Spleen (tissue), 11 donors: ENCODE measurements at regions not wholly inside any gene's neighbourhood (a gene's known extent, or its start where the extent isn't known, plus 50 kb on each side); places are given as distances from the start of the nearest gene placed in this dataset.

ENCODE experiments used
- DNase-seq: peaks from one replicate; pipeline ENCODE4 v3.0.0-alpha.2; 2020
- H3K27ac ChIP-seq, 8 donors: fragments of 200-600 bp; sonication (generic) in 7 of 8; 1 replicate in 4 of 8; 2 replicates in 4 of 8; pipeline versions ENCODE4 v1.5.0 to v1.8.0; 2016 to 2021; ENCODE audit warnings: inconsistent platforms in 4 of 8, mild to moderate bottlenecking in 4 of 8, moderate library complexity in 1 of 8
- H3K27me3 ChIP-seq, 7 donors: fragments of 200-600 bp; sonication (generic) in 6 of 7; replicated peaks in 1 of 7; 1 replicate in 4 of 7; 2 replicates in 3 of 7; pipeline versions ENCODE4 v1.5.0 to v1.8.0; 2016 to 2021; ENCODE audit warnings: inconsistent platforms in 3 of 7, mild to moderate bottlenecking in 1 of 7
- H3K36me3 ChIP-seq, 6 donors: fragments of 200-600 bp; sonication (generic) in 5 of 6; 1 replicate in 4 of 6; 2 replicates in 2 of 6; pipeline versions ENCODE4 v1.5.0 to v1.8.0; 2016 to 2021; ENCODE audit warnings: inconsistent platforms in 2 of 6
- H3K4me1 ChIP-seq, 6 donors: fragments of 200-600 bp; sonication (generic) in 5 of 6; 1 replicate in 3 of 6; 2 replicates in 3 of 6; pipeline versions ENCODE4 v1.5.0 to v1.8.0; 2016 to 2021; ENCODE audit warnings: inconsistent platforms in 3 of 6
- H3K4me3 ChIP-seq, 8 donors: fragments of 200-600 bp; sonication (generic) in 7 of 8; 1 replicate in 4 of 8; 2 replicates in 4 of 8; pipeline versions ENCODE4 v1.5.0 to v1.8.0; 2016 to 2021; ENCODE audit warnings: inconsistent platforms in 4 of 8, mild to moderate bottlenecking in 4 of 8, moderate library complexity in 2 of 8
- H3K9me3 ChIP-seq, 8 donors: fragments of 200-600 bp; sonication (generic) in 7 of 8; 1 replicate in 4 of 8; 2 replicates in 4 of 8; pipeline versions ENCODE4 v1.5.0 to v1.8.0; 2016 to 2021; ENCODE audit warnings: inconsistent platforms in 4 of 8
- CTCF ChIP-seq, 11 experiments: fragments of 200-600 bp in 7 of 11; fragments of 450-650 bp in 4 of 11; sonication (generic) in 4 of 11; IDR thresholded peaks in 8 of 11; conservative IDR thresholded peaks in 3 of 11; 1 replicate in 7 of 11; 2 replicates in 4 of 11; pipeline versions ENCODE4 v1.4.0 to v1.8.0; 2016 to 2021; ENCODE audit warnings: antibody characterized with exemption in 11 of 11, inconsistent platforms in 4 of 11, mild to moderate bottlenecking in 1 of 11
- POLR2A ChIP-seq, 3 donors: fragments of 450-650 bp; IDR thresholded peaks; one replicate each; pipeline ENCODE4 v1.5.1; 2017; ENCODE audit warnings: antibody characterized with exemption in 3 of 3, mild to moderate bottlenecking in 1 of 3
- POLR2AphosphoS5 ChIP-seq, 3 donors: sonication (generic); formaldehyde crosslinking; IDR thresholded peaks; one replicate each; pipeline ENCODE4 v1.5.1; 2017; ENCODE audit warnings: antibody characterized with exemption in 3 of 3
- WGBS, 5 donors: extraction: QIAGEN DNeasy Blood & Tissue Kit in 3 of 5; methylation state at CpG; one replicate each; pipeline versions ENCODE4 v1.1.5 to v1.1.7; 2013 to 2018; 5-methylcytosine and 5-hydroxymethylcytosine counted together
- intact Hi-C: fragments of 100-400 bp; cut with DNase I; formaldehyde crosslinking; loops from one replicate; pipeline ENCODE4 v1.15.0; 2023; ENCODE audit warnings: low total_unique reads
- donor health status: healthy with polysubstance abuse.
- donor health status: DM: no; HTN: no; CAD: no; lungs with moderate emphysema.
- donor health status: DM: no; HTN: no; CAD: no.
- donor health status: Bipolar disorder and iron deficiency.
- donor health status: healthy.
- donor health status: DM: no; HTN: no; CAD: no.
- donor health status: DM: yes; HTN: yes; CAD: no.

- H3K27me3 ChIP-seq = peaks cover 0 to 13% (median 0%) of the 10 kb centered on the region in 7 donors
- no peak overlapping the region for H3K4me3 ChIP-seq
- H3K36me3 ChIP-seq = no peaks in the 10 kb centered on the region
- no peak for DNase-seq
- H3K4me1 ChIP-seq = no peaks in the 10 kb centered on the region
- no peak for TF ChIP-seq POLR2A (IDR thresholded peaks at IDR 0.05)
- no peak for TF ChIP-seq CTCF (IDR thresholded peaks at IDR 0.05 in 8 of 11, conservative IDR thresholded peaks at IDR 0.05 in 3 of 11)
- no peak for TF ChIP-seq POLR2AphosphoS5 (IDR thresholded peaks at IDR 0.05)
- intact Hi-C loops = no loop called here
- H3K9me3 ChIP-seq = no peaks in the 10 kb centered on the region
- H3K27ac ChIP-seq = no peak overlapping the region
- 68 to 87% (median 72%) methylated on average over 3 of the region's 3 CpGs for WGBS, 5 donors
These were observed 594.3 kb downstream of the UTRN start for GRCh38 chr6:144879436-144879835.

DNA sequence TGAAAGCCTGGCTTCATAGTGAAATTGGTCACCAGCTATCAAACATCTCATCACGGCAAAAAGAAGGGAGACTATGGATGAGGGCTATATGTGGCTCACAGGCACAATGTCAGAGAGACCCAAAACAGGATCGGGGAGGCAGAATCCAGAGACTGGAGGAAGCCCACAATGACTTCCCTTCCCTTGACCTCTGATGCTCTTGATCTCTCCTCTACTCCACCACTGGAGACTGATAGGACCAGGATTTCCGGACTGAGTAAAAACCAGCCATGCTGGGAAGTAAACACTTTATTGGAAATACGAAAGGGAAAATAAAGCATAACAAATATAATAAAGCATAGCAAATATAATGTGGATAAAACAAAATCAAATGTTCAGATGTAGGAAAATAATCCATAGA lies 597.3 kb downstream of the UTRN start:
- DNase-seq = no peak
- H3K27me3 ChIP-seq = peaks cover 0 to 18% (median 0%) of the 10 kb centered on the region in 7 donors
- peak overlapping the region in 1 of 8 donors; percentile 0 for H3K4me3 ChIP-seq
- H3K4me1 ChIP-seq = no peaks in the 10 kb centered on the region
- H3K9me3 ChIP-seq = no peaks in the 10 kb centered on the region
- intact Hi-C loops = no loop called here
- WGBS, 5 donors = 70 to 85% (median 75%) methylated on average over 4 of the region's 4 CpGs
- TF ChIP-seq POLR2AphosphoS5 (IDR thresholded peaks at IDR 0.05) (peak in 1 of 3 donors; percentile 47), POLR2A (IDR thresholded peaks at IDR 0.05) (no peak), CTCF (IDR thresholded peaks at IDR 0.05 in 8 of 11, conservative IDR thresholded peaks at IDR 0.05 in 3 of 11) (no peak)
- no peaks in the 10 kb centered on the region for H3K36me3 ChIP-seq
- H3K27ac ChIP-seq = peak overlapping the region in 4 of 8 donors; percentile 16 to 62 (median 44)

DNA sequence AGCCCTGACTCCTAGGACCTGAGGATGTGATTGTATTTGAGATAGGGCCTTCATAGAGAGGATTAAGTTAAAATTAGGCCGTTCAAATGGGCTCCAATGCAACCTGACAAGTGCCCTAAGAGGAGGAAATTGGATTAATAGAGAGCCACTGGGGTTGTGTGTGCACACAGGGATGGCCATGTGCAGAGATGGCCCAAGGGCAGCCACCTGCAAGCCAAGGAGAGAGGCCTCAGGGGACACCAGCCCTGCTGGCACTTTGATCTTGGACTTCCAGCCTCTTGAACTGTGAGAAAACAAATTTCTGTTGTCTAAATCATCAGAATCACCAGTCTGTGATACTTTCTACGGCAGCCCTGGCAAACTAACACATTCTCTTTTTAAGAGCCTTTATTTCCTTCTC lies 598.8 kb downstream of the UTRN start:
- DNase-seq = no peak
- H3K4me1 ChIP-seq = no peaks in the 10 kb centered on the region
- no peak overlapping the region for H3K27ac ChIP-seq
- intact Hi-C loops = no loop called here
- no peaks in the 10 kb centered on the region for H3K36me3 ChIP-seq
- H3K27me3 ChIP-seq = peaks cover 0 to 9% (median 0%) of the 10 kb centered on the region in 7 donors
- H3K9me3 ChIP-seq = no peaks in the 10 kb centered on the region
- H3K4me3 ChIP-seq = no peak overlapping the region
- TF ChIP-seq POLR2AphosphoS5 (IDR thresholded peaks at IDR 0.05) = no peak
- 62 to 92% (median 75%) methylated on average over 2 of the region's 2 CpGs for WGBS, 5 donors

DNA sequence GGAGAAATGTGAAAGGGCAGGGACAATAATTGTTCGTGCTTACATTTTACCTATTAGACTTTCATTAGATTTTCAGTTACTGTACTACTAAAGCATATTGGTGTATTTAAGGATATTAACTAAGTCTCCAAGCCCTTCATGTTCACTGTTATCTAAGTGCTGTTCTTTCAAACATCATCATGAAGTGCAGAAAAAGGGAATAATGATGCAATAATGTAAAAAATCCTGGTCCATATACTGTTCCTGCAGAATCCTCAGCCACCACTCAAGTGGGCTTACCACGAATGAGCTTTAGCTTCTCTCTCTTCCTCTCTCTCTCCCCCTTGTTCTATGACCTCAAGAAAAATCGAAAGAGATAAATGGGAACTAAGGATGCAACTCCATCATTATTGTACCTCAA lies 600.7 kb downstream of the UTRN start:
- 62 to 91% (median 71%) methylated on average over 3 of the region's 3 CpGs for WGBS, 5 donors
- no peaks in the 10 kb centered on the region for H3K4me1 ChIP-seq
- no peak for TF ChIP-seq POLR2AphosphoS5 (IDR thresholded peaks at IDR 0.05)
- TF ChIP-seq CTCF (IDR thresholded peaks at IDR 0.05 in 8 of 11, conservative IDR thresholded peaks at IDR 0.05 in 3 of 11) = no peak
- no peak for TF ChIP-seq POLR2A (IDR thresholded peaks at IDR 0.05)
- intact Hi-C loops = no loop called here
- H3K27me3 ChIP-seq = peaks cover 0 to 5% (median 0%) of the 10 kb centered on the region in 7 donors
- H3K27ac ChIP-seq = no peak overlapping the region
- H3K9me3 ChIP-seq = no peaks in the 10 kb centered on the region
- DNase-seq = no peak
- no peak overlapping the region for H3K4me3 ChIP-seq
- H3K36me3 ChIP-seq = no peaks in the 10 kb centered on the region

DNA sequence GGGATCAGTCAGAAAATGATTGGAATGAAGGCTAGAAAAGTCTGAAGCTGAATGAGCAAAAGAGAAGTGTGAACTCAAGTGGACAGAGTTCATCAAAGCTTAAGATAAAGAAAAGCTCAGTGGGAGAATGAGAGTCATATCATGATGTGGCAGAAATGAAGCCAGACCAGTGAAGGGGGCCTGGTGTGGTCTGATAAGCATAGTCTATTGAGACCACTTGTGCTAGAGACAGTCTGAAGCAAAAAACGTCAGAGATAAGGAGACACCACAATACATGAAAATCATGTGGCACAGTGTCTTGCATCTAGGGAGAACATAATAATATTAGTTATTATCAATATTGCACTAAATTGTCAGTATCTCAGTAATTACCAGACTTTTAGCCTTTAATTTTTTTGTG lies 601.5 kb downstream of the UTRN start:
- no peak for DNase-seq
- 16 to 45% (median 36%) methylated on average over 1 of the region's 1 CpG for WGBS, 5 donors
- no peaks in the 10 kb centered on the region for H3K36me3 ChIP-seq
- no peak overlapping the region for H3K4me3 ChIP-seq
- intact Hi-C loops = no loop called here
- TF ChIP-seq CTCF (IDR thresholded peaks at IDR 0.05 in 8 of 11, conservative IDR thresholded peaks at IDR 0.05 in 3 of 11) (no peak), POLR2AphosphoS5 (IDR thresholded peaks at IDR 0.05) (no peak), POLR2A (IDR thresholded peaks at IDR 0.05) (no peak)
- no peaks in the 10 kb centered on the region for H3K9me3 ChIP-seq
- no peak overlapping the region for H3K27ac ChIP-seq
- peaks cover 0 to 5% (median 0%) of the 10 kb centered on the region in 7 donors for H3K27me3 ChIP-seq
- no peaks in the 10 kb centered on the region for H3K4me1 ChIP-seq
